ENCODE measurements at regions not wholly inside any gene's neighbourhood (a gene's known extent, or its start where the extent isn't known, plus 50 kb on each side); places are given as distances from the start of the nearest gene placed in this dataset.

- peak; percentile 24 for DNase-seq
Observed at GRCh38 chr11:127345819-127346459, 345.4 kb upstream of the KIRREL3 start.

- DNase-seq = no peak
Observed at GRCh38 chr11:127340438-127340837, 339.9 kb upstream of the KIRREL3 start.

DNA sequence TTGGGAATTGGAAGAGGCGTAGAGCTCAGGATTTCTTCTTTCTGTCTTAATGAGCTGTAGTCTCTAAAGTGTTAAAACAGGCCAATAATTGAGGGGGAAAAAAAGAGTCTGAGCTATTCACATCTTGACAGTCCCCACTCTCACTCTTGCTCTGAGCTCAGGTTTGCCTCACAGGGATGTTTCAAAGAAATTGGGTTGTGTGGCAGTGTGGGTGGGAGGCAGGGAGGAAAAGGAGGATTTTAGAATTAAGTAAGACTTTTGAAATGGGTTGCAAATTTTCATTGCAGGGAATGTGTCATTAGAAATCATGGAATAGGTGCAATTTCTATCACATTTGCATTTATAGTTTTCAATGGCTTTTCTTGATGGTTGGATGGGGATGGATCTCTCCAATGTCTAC is 338.8 kb upstream of the KIRREL3 start:
- no peak for DNase-seq

GRCh38 chr11:127338380-127339259 is 338.1 kb upstream of the KIRREL3 start:
- DNase-seq = no peak

- DNase-seq = no peak
Observed at GRCh38 chr11:127334466-127334865, 333.9 kb upstream of the KIRREL3 start.

DNA sequence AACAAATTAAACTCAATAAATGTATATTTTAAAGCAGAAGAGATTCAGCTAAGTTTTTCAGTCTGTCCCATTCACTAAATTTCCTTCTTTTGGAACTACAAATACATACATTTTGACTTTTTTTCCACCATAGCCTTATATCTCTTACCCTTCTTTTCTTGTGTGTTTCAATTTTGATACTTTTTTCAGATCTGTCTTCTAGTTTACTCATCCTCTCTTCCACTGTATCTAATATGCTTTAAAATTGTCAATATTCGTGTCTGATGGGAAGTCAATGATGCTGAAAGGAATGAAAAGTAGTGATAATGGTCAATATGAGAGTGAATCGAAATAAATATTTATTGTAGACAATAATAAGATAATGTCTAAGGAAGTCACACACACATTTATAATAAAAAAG is 332.3 kb upstream of the KIRREL3 start:
- DNase-seq = no peak

DNA sequence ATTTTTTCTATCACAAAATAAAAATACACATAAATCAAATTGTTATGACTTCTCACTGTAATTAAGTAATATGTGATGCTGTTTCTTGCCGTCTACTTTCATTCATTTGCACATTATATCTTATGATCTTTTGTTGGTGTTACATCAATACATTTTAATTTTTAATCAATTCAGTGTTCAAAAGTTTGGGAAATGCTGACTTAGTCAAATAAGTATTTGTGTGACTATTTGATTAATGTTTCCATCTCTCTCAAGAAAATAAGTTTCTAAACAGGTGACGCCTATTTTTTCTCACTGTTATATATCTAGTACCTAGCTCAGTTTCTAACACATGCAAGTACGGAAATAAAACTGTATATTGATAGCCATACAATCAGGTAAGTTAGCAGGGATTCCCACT is 329.5 kb upstream of the KIRREL3 start:
- no peak for DNase-seq

- no peak for DNase-seq
Observed at GRCh38 chr11:127308291-127308690, 307.7 kb upstream of the KIRREL3 start.

- no peak for DNase-seq
Observed at GRCh38 chr11:127307700-127308099, 307.1 kb upstream of the KIRREL3 start.

DNA sequence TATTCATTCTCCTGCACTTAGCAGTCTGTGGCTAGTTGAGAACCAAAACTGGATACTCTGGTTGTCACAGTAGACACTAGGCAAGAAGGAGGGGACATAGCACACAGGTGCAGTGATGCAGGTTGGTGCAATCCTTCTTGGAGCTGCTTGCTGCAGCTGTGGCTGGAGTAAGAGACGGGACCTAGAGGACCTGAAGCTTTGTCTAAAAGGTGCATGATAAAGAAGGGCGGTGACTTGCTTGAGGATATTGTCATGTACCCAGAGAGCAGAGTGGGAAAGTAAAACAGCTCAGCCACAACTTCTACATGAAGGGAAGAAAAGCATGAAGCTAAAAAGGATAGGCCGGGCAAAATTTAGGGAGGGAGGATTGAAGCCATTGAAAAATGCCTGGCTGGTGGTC is 304.1 kb upstream of the KIRREL3 start:
- no peak for DNase-seq

DNA sequence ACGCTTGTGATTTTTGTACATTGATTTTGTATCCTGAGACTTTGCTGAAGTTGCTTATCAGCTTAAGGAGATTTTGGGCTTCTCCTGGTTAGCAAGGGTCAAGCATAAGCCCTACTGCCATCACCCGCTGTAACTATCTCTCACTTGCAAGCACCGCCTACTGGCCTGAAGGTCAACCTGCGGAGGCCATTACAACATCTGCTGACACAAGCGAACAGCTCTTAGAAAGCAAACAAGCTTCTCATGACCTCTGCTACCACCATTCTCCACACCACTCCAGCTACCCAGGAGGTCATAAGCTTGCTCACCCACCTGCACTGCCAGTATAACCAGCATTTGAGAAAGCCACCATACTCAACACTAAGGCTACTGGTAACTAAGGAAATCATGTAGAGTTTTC is 288.4 kb upstream of the KIRREL3 start:
- DNase-seq = no peak

- no peak for DNase-seq
Observed at GRCh38 chr11:127281534-127281933, 281.0 kb upstream of the KIRREL3 start.

DNA sequence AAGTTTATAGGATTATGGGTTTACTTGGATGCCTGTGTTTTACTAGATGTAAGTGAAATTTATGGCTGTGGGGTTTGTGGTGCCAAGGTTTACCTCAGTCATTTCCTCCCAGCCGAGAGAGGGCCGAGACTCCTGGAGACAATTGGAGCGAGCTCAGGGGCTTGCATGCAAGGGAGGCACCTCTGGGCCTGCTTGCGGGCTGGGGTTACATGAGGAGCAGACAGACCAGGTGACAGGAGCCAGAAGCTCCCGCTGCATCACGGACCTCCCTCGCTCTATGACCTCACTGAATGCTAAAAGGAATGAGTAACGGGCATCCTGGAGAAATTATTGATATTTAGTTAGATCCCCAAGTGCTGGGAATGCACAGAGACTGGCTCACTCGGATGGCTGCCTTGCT is 275.2 kb upstream of the KIRREL3 start:
- DNase-seq = no peak

DNA sequence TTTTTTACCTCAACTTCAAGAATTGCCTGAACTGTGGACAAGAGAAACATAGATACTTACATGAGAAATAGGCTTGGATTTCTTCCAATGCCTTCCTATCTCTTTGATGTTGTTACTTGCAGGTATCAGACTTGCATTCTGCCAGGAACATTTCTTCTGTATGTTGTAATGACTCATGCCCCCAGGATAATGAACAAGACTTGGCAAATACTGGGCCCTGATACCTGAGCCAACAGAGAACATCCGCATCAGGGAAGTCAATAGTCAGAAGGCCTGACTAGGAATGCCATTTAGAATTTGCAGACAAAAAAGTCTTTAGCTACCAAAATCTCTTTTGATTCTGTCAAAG is 273.7 kb upstream of the KIRREL3 start:
- no peak for DNase-seq

GRCh38 chr11:127273593-127274327 is 273.2 kb upstream of the KIRREL3 start:
- no peak for DNase-seq

- DNase-seq = no peak
Observed at GRCh38 chr11:127270851-127271250, 270.3 kb upstream of the KIRREL3 start.

GRCh38 chr11:127269911-127270310 is 269.3 kb upstream of the KIRREL3 start:
- no peak for DNase-seq

- no peak for DNase-seq
Observed at GRCh38 chr11:127268932-127269331, 268.4 kb upstream of the KIRREL3 start.

- no peak for DNase-seq
Observed at GRCh38 chr11:127268521-127268920, 268.0 kb upstream of the KIRREL3 start.

- DNase-seq = no peak
Observed at GRCh38 chr11:127259102-127259501, 258.5 kb upstream of the KIRREL3 start.

DNA sequence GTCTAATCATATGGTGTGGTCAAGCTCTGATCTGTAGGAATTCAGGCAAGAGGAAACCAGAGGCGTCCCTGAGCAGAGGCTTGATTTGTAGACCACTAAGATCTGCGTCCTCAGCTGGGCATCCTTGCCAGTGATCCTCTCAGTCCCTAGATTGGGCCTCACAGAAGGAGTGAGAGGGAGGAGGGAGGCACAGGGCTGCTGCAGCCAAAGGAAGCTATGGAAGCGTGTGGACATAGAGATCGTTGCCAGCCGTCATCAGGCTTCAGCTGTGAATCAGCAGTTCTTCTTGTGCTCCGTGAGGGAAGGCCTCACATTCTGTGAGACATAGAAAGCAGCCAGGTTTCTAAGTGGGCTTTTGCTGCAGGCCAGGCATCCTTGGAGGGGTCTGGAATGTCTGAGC is 254.6 kb upstream of the KIRREL3 start:
- DNase-seq = no peak

GRCh38 chr11:127252321-127252720 is 251.8 kb upstream of the KIRREL3 start:
- no peak for DNase-seq

DNA sequence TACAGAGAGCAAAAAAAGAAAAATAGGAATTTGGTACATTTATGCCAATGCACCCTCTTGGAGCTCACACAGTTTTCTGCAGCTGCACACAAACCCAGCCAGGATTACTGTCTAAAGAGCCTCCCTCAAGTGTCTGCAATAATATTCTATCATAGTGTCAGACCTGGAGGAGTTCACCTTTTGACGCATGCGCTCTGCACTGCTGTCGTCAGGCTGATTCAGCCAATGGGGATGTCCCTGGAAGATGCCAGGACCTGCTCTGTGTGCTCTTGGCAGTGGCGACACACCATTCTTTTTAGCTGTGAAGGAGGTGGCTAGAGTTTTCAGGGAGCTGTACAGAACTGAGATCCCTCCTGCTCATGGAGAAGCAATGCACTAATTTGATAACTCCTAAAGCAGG is 249.0 kb upstream of the KIRREL3 start:
- DNase-seq = no peak

DNA sequence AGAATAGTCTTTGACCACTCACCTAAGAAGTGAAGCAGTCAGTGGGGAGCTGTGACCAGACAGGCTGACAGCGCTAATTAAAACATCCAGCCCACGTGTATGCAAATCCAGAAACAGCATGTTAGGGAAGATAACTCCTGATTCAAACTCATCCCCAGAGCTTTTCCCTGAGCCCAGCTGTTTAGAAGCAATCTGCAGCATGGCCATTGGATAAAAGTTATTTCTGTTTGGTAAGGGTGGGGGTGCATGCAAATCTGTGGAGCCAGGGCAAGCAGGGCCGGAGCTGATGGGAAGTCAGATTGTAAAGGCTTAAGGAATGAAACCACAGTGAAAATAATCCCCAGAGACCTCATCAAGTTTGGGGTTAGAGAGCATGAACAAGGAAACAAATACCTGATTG is 247.9 kb upstream of the KIRREL3 start:
- no peak for DNase-seq
